ENCODE measurements at regions not wholly inside any gene's neighbourhood (a gene's known extent, or its start where the extent isn't known, plus 50 kb on each side); places are given as distances from the start of the nearest gene placed in this dataset.
"Not testable (repeated sequence)": the region's sequence is repeated elsewhere in the genome, so short reads cannot be mapped to it uniquely, and the experiment has no call there.

- Histone ChIP-seq H3K4me1 (no peaks in the 10 kb centered on the region), H3K4me3 (no peak overlapping the region), H3K9me3 (no peaks in the 10 kb centered on the region), H3K36me3 (no peaks in the 10 kb centered on the region), H3K27ac (no peak overlapping the region), H3K27me3 (no peaks in the 10 kb centered on the region)
- DNase-seq (no peak), ATAC-seq (no peak)
- TF ChIP-seq POLR2A (IDR thresholded peaks at IDR 0.05) = no peak
- intact Hi-C loops (cut with DNase I; ENCODE audit: low total_unique reads) (no loop called here), in situ Hi-C loops (cut with MboI; ENCODE audit: low sequenced_read_pairs in 4 of 4) (no loop called here)
Observed at GRCh38 chr5:32942225-32942989, 231.3 kb downstream of the NPR3 start.

- intact Hi-C loops (cut with DNase I; ENCODE audit: low total_unique reads) = no loop called here
- Histone ChIP-seq H3K36me3 (no peaks in the 10 kb centered on the region), H3K9me3 (no peaks in the 10 kb centered on the region), H3K27ac (no peak overlapping the region), H3K4me3 (no peak overlapping the region), H3K4me1 (no peaks in the 10 kb centered on the region), H3K27me3 (no peaks in the 10 kb centered on the region)
- ATAC-seq (no peak), DNase-seq (no peak)
- TF ChIP-seq CTCF (IDR thresholded peaks at IDR 0.05 in 4 of 5, conservative IDR thresholded peaks at IDR 0.05 in 1 of 5) (no peak), POLR2A (IDR thresholded peaks at IDR 0.05) (no peak)
- in situ Hi-C loops (cut with MboI; ENCODE audit: low sequenced_read_pairs in 4 of 4) = no loop called here
Observed at GRCh38 chr5:32949286-32949970, 238.3 kb downstream of the NPR3 start.

- ATAC-seq = no peak
- no peaks in the 10 kb centered on the region for H3K36me3 ChIP-seq
- intact Hi-C loops (cut with DNase I; ENCODE audit: low total_unique reads) = no loop called here
- no peak overlapping the region for H3K27ac ChIP-seq
- in situ Hi-C loops (cut with MboI; ENCODE audit: low sequenced_read_pairs in 4 of 4) = no loop called here
- H3K9me3 ChIP-seq = no peaks in the 10 kb centered on the region
- no peak for DNase-seq
- no peaks in the 10 kb centered on the region for H3K4me1 ChIP-seq
- H3K4me3 ChIP-seq = no peak overlapping the region
- TF ChIP-seq POLR2A (IDR thresholded peaks at IDR 0.05) (no peak), CTCF (IDR thresholded peaks at IDR 0.05 in 4 of 5, conservative IDR thresholded peaks at IDR 0.05 in 1 of 5) (no peak)
- no peaks in the 10 kb centered on the region for H3K27me3 ChIP-seq
Observed at GRCh38 chr5:32951003-32951402, 239.9 kb downstream of the NPR3 start.

- Histone ChIP-seq H3K4me3 (no peak overlapping the region), H3K36me3 (no peaks in the 10 kb centered on the region), H3K27me3 (no peaks in the 10 kb centered on the region), H3K27ac (no peak overlapping the region), H3K4me1 (no peaks in the 10 kb centered on the region), H3K9me3 (no peaks in the 10 kb centered on the region)
- DNase-seq (no peak), ATAC-seq (no peak)
- TF ChIP-seq CTCF (IDR thresholded peaks at IDR 0.05 in 4 of 5, conservative IDR thresholded peaks at IDR 0.05 in 1 of 5) (no peak), POLR2A (IDR thresholded peaks at IDR 0.05) (no peak)
- intact Hi-C loops (cut with DNase I; ENCODE audit: low total_unique reads) (no loop called here), in situ Hi-C loops (cut with MboI; ENCODE audit: low sequenced_read_pairs in 4 of 4) (no loop called here)
Observed at GRCh38 chr5:32951878-32952277, 240.8 kb downstream of the NPR3 start.

GRCh38 chr5:32952421-32952820, 241.3 kb downstream of the NPR3 start:
- H3K9me3 ChIP-seq; H3K27ac ChIP-seq; DNase-seq; H3K4me3 ChIP-seq; H3K36me3 ChIP-seq; H3K27me3 ChIP-seq; ATAC-seq; in situ Hi-C loops (cut with MboI; ENCODE audit: low sequenced_read_pairs in 4 of 4); intact Hi-C loops (cut with DNase I; ENCODE audit: low total_unique reads); H3K4me1 ChIP-seq: not testable (repeated sequence)
